ENCODE measurements at regions not wholly inside any gene's neighbourhood (a gene's known extent, or its start where the extent isn't known, plus 50 kb on each side); places are given as distances from the start of the nearest gene placed in this dataset.

DNA sequence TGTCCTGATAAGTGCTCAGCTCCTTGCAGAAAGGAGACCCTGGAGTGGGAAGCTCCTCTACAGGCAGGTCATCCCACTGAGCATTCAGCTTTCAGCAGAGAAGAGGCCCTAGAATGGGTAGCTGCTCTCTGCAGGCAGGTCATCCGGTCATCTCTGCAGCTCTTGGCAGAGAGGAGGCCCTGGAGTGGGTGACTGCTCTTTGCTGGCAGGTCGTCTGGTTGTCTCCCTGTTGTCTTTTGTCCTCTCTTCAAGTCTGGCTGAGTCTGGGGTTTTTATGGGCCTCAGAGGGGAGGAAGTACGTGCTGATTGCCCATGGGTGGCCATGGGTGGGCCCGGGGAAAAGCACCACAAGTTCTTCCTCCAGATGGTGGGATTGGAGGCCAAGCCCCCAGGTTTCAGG, 250.3 kb upstream of the EDNRB start:
- no peaks in the 10 kb centered on the region for H3K27me3 ChIP-seq
- no peaks in the 10 kb centered on the region for H3K36me3 ChIP-seq
- TF ChIP-seq EP300 (IDR thresholded peaks at IDR 0.05) (no peak), POLR2AphosphoS5 (IDR thresholded peaks at IDR 0.05) (no peak), CTCF (IDR thresholded peaks at IDR 0.05) (no peak), POLR2A (IDR thresholded peaks at IDR 0.05) (no peak)
- no peak overlapping the region for H3K4me3 ChIP-seq
- H3K27ac ChIP-seq, result no peak overlapping the region
- H3K4me1 ChIP-seq, result no peaks in the 10 kb centered on the region
- DNase-seq (ENCODE audit: low spot score in 2 of 2), result no peak
- no peaks in the 10 kb centered on the region for H3K9me3 ChIP-seq
- 74% methylated on average over 3 of the region's 4 CpGs for WGBS

- Histone ChIP-seq H3K36me3 (no peaks in the 10 kb centered on the region), H3K27me3 (no peaks in the 10 kb centered on the region), H3K4me1 (no peaks in the 10 kb centered on the region), H3K9me3 (no peaks in the 10 kb centered on the region), H3K4me3 (no peak overlapping the region), H3K27ac (no peak overlapping the region)
- TF ChIP-seq EP300 (IDR thresholded peaks at IDR 0.05), result no peak
- no peak for TF ChIP-seq POLR2A (IDR thresholded peaks at IDR 0.05)
- no peak for TF ChIP-seq CTCF (IDR thresholded peaks at IDR 0.05)
- TF ChIP-seq POLR2AphosphoS5 (IDR thresholded peaks at IDR 0.05), result no peak
- DNase-seq (ENCODE audit: low spot score in 2 of 2), result no peak
Measured at GRCh38 chr13:78161266-78161665, 242.6 kb upstream of the EDNRB start.

GRCh38 chr13:78160793-78161192, 242.2 kb upstream of the EDNRB start:
- WGBS, result 42% methylated on average over 2 of the region's 2 CpGs
- no peaks in the 10 kb centered on the region for H3K4me1 ChIP-seq
- H3K27me3 ChIP-seq, result no peaks in the 10 kb centered on the region
- H3K36me3 ChIP-seq, result no peaks in the 10 kb centered on the region
- DNase-seq (ENCODE audit: low spot score in 2 of 2), result no peak
- TF ChIP-seq CTCF (IDR thresholded peaks at IDR 0.05) (no peak), POLR2A (IDR thresholded peaks at IDR 0.05) (no peak), EP300 (IDR thresholded peaks at IDR 0.05) (no peak), POLR2AphosphoS5 (IDR thresholded peaks at IDR 0.05) (no peak)
- no peak overlapping the region for H3K4me3 ChIP-seq
- H3K27ac ChIP-seq, result no peak overlapping the region
- no peaks in the 10 kb centered on the region for H3K9me3 ChIP-seq

DNA sequence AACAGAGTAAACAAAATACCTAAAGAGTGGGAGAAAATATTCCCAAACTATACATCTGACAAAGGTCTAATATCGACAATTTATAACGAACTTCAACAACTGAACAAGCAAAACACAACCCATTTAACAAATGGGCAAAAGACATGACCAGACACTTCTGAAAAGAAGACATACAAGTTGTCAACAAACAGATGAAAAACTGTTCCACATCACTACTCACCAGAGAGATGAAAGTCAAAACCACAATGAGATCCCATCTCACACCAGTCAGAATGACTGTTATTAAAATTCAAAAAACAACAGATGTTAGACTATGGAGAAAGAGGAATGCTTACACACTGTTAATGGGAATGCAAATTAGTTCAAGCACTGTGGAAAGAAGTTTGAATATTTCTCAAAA, 233.8 kb upstream of the EDNRB start:
- Histone ChIP-seq H3K9me3 (no peaks in the 10 kb centered on the region), H3K36me3 (no peaks in the 10 kb centered on the region), H3K4me3 (no peak overlapping the region), H3K27me3 (no peaks in the 10 kb centered on the region), H3K4me1 (no peaks in the 10 kb centered on the region), H3K27ac (no peak overlapping the region)
- 92% methylated on average over 2 of the region's 2 CpGs for WGBS
- TF ChIP-seq CTCF (IDR thresholded peaks at IDR 0.05), result no peak
- no peak for TF ChIP-seq POLR2AphosphoS5 (IDR thresholded peaks at IDR 0.05)
- TF ChIP-seq POLR2A (IDR thresholded peaks at IDR 0.05), result no peak
- DNase-seq (ENCODE audit: low spot score in 2 of 2), result no peak

- Histone ChIP-seq H3K36me3 (no peaks in the 10 kb centered on the region), H3K4me1 (no peaks in the 10 kb centered on the region), H3K9me3 (no peaks in the 10 kb centered on the region), H3K27ac (no peak overlapping the region), H3K27me3 (no peaks in the 10 kb centered on the region), H3K4me3 (no peak overlapping the region)
- TF ChIP-seq EP300 (IDR thresholded peaks at IDR 0.05) (no peak), CTCF (IDR thresholded peaks at IDR 0.05) (no peak), POLR2AphosphoS5 (IDR thresholded peaks at IDR 0.05) (no peak), POLR2A (IDR thresholded peaks at IDR 0.05) (no peak)
- no peak for DNase-seq (ENCODE audit: low spot score in 2 of 2)
Measured at GRCh38 chr13:78147905-78148304, 229.3 kb upstream of the EDNRB start.
